ENCODE measurements at regions not wholly inside any gene's neighbourhood (a gene's known extent, or its start where the extent isn't known, plus 50 kb on each side); places are given as distances from the start of the nearest gene placed in this dataset.

DNA sequence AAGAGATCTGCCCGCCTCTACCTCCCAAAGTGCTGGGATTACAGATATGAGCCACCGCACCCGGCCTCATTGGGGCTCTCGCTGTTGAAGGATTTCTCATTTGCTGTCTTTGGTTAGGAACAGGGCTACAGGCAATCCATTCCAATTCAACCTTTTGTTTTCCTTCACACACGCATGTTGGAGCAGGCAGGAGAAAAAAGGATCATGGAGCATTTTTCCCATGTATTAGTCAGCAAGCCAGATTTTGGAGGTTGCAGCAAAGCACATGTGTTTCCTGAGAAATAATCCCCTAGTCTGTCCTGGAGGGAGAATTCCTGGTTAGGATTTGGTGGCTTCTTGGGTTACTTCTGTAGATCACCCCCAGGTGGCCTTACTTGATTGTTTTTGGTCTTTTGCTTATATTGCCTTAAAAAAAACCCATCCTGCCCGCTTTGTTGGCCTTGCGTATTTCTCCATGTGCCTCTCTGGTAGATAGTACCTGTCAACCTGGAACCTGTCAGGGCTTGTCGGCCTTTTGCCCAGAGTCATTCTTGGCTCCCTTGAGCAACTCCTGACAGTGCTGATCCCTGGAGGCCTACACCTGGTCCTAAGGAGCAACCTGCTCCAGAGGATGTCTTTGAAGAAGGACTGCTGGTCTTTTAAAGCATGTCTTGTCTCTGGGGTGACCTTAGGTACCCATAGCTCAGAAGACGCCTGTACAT, 82.4 kb upstream of the CLCN4 start:
- Mint-ChIP-seq H3K27ac (ENCODE audit: unreplicated experiment) (no peak overlapping the region), H3K4me1 (ENCODE audit: low read depth, unreplicated experiment) (peaks cover 6% of the 10 kb centered on the region), H3K36me3 (ENCODE audit: insufficient read depth, unreplicated experiment) (no peaks in the 10 kb centered on the region), H3K9me3 (ENCODE audit: unreplicated experiment) (no peaks in the 10 kb centered on the region), H3K4me3 (ENCODE audit: unreplicated experiment) (no peak overlapping the region), H3K27me3 (ENCODE audit: insufficient read depth, unreplicated experiment) (no peaks in the 10 kb centered on the region)
- intact Hi-C loops (cut with micrococcal nuclease; ENCODE audit: unreplicated experiment), result no loop called here
- no peaks in the 10 kb centered on the region for H3K9me3 ChIP-seq
- no peaks in the 10 kb centered on the region; the same call in none of the 2 replicates for H3K36me3 ChIP-seq (ENCODE audit: control insufficient read depth, insufficient read depth, low read length)
- no TSS peak for BruUV-seq (replicated peaks)
- H3K4me1 ChIP-seq, result no peaks in the 10 kb centered on the region
- ChIA-PET POLR2A (no interaction called here), CTCF (no interaction called here)
- no peak for TF ChIP-seq CTCF (IDR thresholded peaks at IDR 0.05; ENCODE audit: insufficient read depth in 1 of 2, low read depth in 1 of 2, low read length in 1 of 2, severe bottlenecking in 1 of 2, unreplicated experiment in 1 of 2)
- no peaks in the 10 kb centered on the region for H3K27me3 ChIP-seq (replicated peaks; ENCODE audit: control insufficient read depth, insufficient read depth, low read length)
- DNase-seq, result peak in 1 of 2 experiments; percentile 43
- no peak overlapping the region for H3K4me3 ChIP-seq (ENCODE audit: low read depth, low read length)

- H3K4me3 ChIP-seq (ENCODE audit: low read depth, low read length), result no peak overlapping the region
- Mint-ChIP-seq H3K27ac (ENCODE audit: unreplicated experiment) (no peak overlapping the region), H3K9me3 (ENCODE audit: unreplicated experiment) (no peaks in the 10 kb centered on the region), H3K36me3 (ENCODE audit: insufficient read depth, unreplicated experiment) (no peaks in the 10 kb centered on the region), H3K27me3 (ENCODE audit: insufficient read depth, unreplicated experiment) (no peaks in the 10 kb centered on the region), H3K4me3 (ENCODE audit: unreplicated experiment) (no peak overlapping the region), H3K4me1 (ENCODE audit: low read depth, unreplicated experiment) (peaks cover 6% of the 10 kb centered on the region)
- no peaks in the 10 kb centered on the region for H3K9me3 ChIP-seq
- no peaks in the 10 kb centered on the region for H3K27me3 ChIP-seq (replicated peaks; ENCODE audit: control insufficient read depth, insufficient read depth, low read length)
- TF ChIP-seq CTCF (IDR thresholded peaks at IDR 0.05; ENCODE audit: insufficient read depth in 1 of 2, low read depth in 1 of 2, low read length in 1 of 2, severe bottlenecking in 1 of 2, unreplicated experiment in 1 of 2), result no peak
- H3K36me3 ChIP-seq (ENCODE audit: control insufficient read depth, insufficient read depth, low read length), result no peaks in the 10 kb centered on the region; the same call in 1 of the 2 replicates
- CTCF ChIA-PET, result interaction anchor here (0.7 kb wide), 1 partner anchor 14 kb away, joined by 3 read pairs; no protein-coding TSS in a partner anchor
- BruUV-seq (replicated peaks), result no TSS peak
- H3K4me1 ChIP-seq, result no peaks in the 10 kb centered on the region
- intact Hi-C loops (cut with micrococcal nuclease; ENCODE audit: unreplicated experiment), result no loop called here
- POLR2A ChIA-PET, result no interaction called here
- DNase-seq, result no peak
Measured at GRCh38 chrX:10076765-10077164, 80.0 kb upstream of the CLCN4 start.

GRCh38 chrX:10077425-10078188, 79.2 kb upstream of the CLCN4 start:
- no peaks in the 10 kb centered on the region; the same call in 1 of the 2 replicates for H3K36me3 ChIP-seq (ENCODE audit: control insufficient read depth, insufficient read depth, low read length)
- H3K27me3 ChIP-seq (replicated peaks; ENCODE audit: control insufficient read depth, insufficient read depth, low read length), result no peaks in the 10 kb centered on the region
- Mint-ChIP-seq H3K9me3 (ENCODE audit: unreplicated experiment) (no peaks in the 10 kb centered on the region), H3K27ac (ENCODE audit: unreplicated experiment) (no peak overlapping the region), H3K4me1 (ENCODE audit: low read depth, unreplicated experiment) (peaks cover 6% of the 10 kb centered on the region), H3K4me3 (ENCODE audit: unreplicated experiment) (no peak overlapping the region), H3K27me3 (ENCODE audit: insufficient read depth, unreplicated experiment) (no peaks in the 10 kb centered on the region), H3K36me3 (ENCODE audit: insufficient read depth, unreplicated experiment) (no peaks in the 10 kb centered on the region)
- intact Hi-C loops (cut with micrococcal nuclease; ENCODE audit: unreplicated experiment), result no loop called here
- ChIA-PET CTCF (no interaction called here), POLR2A (no interaction called here)
- H3K9me3 ChIP-seq, result no peaks in the 10 kb centered on the region
- DNase-seq, result peak in 1 of 2 experiments; percentile 4
- no peak for TF ChIP-seq CTCF (IDR thresholded peaks at IDR 0.05; ENCODE audit: insufficient read depth in 1 of 2, low read depth in 1 of 2, low read length in 1 of 2, severe bottlenecking in 1 of 2, unreplicated experiment in 1 of 2)
- no TSS peak for BruUV-seq (replicated peaks)
- H3K4me3 ChIP-seq (ENCODE audit: low read depth, low read length), result no peak overlapping the region
- H3K4me1 ChIP-seq, result no peaks in the 10 kb centered on the region

Measured in Caco-2 (cell line).